ENCODE measurements at regions not wholly inside any gene's neighbourhood (a gene's known extent, or its start where the extent isn't known, plus 50 kb on each side); places are given as distances from the start of the nearest gene placed in this dataset.

DNA sequence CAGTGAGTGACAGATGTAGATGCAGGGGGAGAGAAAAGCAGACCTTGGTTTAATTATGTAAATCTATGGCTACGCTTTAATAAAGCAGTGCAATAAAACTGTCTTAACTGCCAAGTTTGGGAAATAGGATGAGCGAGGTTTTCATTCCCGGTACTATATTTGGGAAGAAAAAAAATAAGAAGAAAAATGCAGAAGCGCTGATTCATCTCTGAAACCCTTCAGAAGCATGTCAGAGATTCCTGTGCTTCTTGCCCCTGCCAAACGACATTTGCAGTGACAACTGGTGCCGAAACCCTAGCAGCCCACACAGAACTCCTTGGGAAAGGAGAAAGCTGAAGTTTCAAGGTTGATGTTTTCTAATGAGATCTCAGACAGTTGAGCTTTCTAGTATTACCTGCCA is 380.7 kb downstream of the REEP3 start:
- TF ChIP-seq, protein P1, sequence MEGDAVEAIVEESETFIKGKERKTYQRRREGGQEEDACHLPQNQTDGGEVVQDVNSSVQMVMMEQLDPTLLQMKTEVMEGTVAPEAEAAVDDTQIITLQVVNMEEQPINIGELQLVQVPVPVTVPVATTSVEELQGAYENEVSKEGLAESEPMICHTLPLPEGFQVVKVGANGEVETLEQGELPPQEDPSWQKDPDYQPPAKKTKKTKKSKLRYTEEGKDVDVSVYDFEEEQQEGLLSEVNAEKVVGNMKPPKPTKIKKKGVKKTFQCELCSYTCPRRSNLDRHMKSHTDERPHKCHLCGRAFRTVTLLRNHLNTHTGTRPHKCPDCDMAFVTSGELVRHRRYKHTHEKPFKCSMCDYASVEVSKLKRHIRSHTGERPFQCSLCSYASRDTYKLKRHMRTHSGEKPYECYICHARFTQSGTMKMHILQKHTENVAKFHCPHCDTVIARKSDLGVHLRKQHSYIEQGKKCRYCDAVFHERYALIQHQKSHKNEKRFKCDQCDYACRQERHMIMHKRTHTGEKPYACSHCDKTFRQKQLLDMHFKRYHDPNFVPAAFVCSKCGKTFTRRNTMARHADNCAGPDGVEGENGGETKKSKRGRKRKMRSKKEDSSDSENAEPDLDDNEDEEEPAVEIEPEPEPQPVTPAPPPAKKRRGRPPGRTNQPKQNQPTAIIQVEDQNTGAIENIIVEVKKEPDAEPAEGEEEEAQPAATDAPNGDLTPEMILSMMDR (IDR thresholded peaks at IDR 0.05): no peak
- TF ChIP-seq POLR2AphosphoS5 (IDR thresholded peaks at IDR 0.05): no peak
